ENCODE measurements at regions not wholly inside any gene's neighbourhood (a gene's known extent, or its start where the extent isn't known, plus 50 kb on each side); places are given as distances from the start of the nearest gene placed in this dataset.

GRCh38 chr10:130878131-130878530 lies 433.4 kb downstream of the TCERG1L start:
- DNase-seq (ENCODE audit: low read depth), result no peak
- no peak overlapping the region for H3K4me3 ChIP-seq (ENCODE audit: low read length)
- TF ChIP-seq, protein P1, sequence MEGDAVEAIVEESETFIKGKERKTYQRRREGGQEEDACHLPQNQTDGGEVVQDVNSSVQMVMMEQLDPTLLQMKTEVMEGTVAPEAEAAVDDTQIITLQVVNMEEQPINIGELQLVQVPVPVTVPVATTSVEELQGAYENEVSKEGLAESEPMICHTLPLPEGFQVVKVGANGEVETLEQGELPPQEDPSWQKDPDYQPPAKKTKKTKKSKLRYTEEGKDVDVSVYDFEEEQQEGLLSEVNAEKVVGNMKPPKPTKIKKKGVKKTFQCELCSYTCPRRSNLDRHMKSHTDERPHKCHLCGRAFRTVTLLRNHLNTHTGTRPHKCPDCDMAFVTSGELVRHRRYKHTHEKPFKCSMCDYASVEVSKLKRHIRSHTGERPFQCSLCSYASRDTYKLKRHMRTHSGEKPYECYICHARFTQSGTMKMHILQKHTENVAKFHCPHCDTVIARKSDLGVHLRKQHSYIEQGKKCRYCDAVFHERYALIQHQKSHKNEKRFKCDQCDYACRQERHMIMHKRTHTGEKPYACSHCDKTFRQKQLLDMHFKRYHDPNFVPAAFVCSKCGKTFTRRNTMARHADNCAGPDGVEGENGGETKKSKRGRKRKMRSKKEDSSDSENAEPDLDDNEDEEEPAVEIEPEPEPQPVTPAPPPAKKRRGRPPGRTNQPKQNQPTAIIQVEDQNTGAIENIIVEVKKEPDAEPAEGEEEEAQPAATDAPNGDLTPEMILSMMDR (conservative IDR thresholded peaks at IDR 0.05; ENCODE audit: low read length), result no peak

DNA sequence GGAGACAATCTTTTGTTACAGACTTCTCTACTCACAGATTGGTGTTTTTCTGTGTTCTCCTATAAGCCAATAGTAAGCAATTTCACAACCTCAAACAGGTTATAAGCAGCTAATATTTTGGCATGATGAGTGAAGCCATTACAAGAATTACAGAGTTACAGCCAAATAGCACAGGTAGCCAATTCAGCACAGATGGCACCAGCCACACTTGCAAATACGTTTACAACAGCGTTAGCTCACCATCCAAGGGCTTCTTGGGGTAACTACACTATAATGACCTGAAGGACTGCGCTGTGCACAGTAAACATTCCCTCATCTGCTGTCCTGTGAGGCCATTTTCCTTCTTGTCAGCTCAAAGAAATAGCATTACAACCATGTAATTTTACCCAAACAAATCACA lies 428.6 kb downstream of the TCERG1L start:
- H3K4me3 ChIP-seq (ENCODE audit: low read length), result no peak overlapping the region
- TF ChIP-seq, protein P1 (conservative IDR thresholded peaks at IDR 0.05; ENCODE audit: low read length), result no peak
- DNase-seq (ENCODE audit: low read depth), result no peak

DNA sequence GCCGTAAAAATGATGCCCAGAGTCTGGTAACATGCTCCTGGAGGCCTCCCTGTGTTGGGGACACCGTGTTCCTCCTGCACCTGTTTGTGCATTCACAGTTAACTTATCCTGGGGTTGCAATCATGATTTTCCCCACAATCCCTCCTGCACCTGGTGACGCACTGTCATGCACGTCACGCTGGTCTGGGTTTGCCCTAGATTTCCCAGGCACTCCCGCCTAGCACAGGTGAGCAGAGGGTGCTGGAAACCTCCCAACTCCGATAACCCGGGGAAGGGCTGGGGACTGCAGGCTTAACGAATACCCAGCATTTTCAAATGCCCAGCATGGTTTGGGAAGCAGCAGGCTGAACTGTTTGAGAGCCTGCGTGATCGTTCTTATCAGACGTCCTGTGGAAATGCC lies 427.1 kb downstream of the TCERG1L start:
- DNase-seq (ENCODE audit: low read depth), result no peak
- no peak overlapping the region for H3K4me3 ChIP-seq (ENCODE audit: low read length)
- TF ChIP-seq, protein P1 (conservative IDR thresholded peaks at IDR 0.05; ENCODE audit: low read length), result no peak

- DNase-seq (ENCODE audit: low read depth), result no peak
- TF ChIP-seq, protein P1 (conservative IDR thresholded peaks at IDR 0.05; ENCODE audit: low read length), result no peak
- H3K4me3 ChIP-seq (ENCODE audit: low read length), result no peak overlapping the region
These were observed 426.4 kb downstream of the TCERG1L start for GRCh38 chr10:130885021-130885655.

DNA sequence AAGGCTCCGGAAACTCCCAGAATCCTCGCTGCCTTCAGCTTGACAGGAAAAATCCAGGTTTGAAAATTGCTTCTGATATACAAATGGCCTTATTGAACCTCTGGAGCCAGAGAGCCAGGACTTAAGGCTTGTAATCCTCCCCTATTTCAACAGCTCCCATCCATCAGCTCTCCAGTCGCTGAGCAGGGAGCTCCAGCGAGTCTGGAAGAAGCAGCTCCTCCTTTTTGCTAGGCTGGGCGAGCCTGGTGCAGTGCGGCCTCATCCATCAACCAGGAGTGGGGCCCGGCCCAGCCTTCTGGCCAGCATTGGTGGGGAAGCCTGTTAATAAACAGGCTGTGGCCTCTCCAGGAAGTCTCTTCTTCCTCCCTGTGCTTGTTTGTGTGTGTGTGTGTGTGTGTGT lies 424.4 kb downstream of the TCERG1L start:
- H3K4me3 ChIP-seq (ENCODE audit: low read length), result no peak overlapping the region
- TF ChIP-seq, protein P1 (conservative IDR thresholded peaks at IDR 0.05; ENCODE audit: low read length), result no peak
- DNase-seq (ENCODE audit: low read depth), result no peak

GRCh38 chr10:130888493-130888892 lies 423.0 kb downstream of the TCERG1L start:
- no peak for DNase-seq (ENCODE audit: low read depth)
- H3K4me3 ChIP-seq (ENCODE audit: low read length), result no peak overlapping the region
- TF ChIP-seq, protein P1 (conservative IDR thresholded peaks at IDR 0.05; ENCODE audit: low read length), result no peak

GRCh38 chr10:130889240-130889639 lies 422.3 kb downstream of the TCERG1L start:
- TF ChIP-seq, protein P1 (conservative IDR thresholded peaks at IDR 0.05; ENCODE audit: low read length), result no peak
- DNase-seq (ENCODE audit: low read depth), result no peak
- H3K4me3 ChIP-seq (ENCODE audit: low read length), result no peak overlapping the region

Measured in AG10803 (cell line).